Heart left ventricle (tissue), 16 donors: ENCODE measurements at regions not wholly inside any gene's neighbourhood (a gene's known extent, or its start where the extent isn't known, plus 50 kb on each side); places are given as distances from the start of the nearest gene placed in this dataset.
"Not testable (repeated sequence)": the region's sequence is repeated elsewhere in the genome, so short reads cannot be mapped to it uniquely, and the experiment has no call there.

Experiments
- ATAC-seq, 4 donors: fragments of 200-7000 bp; cut with Tn5 transposase; one replicate each; pipeline ENCODE4 v1.9.1; 2020 to 2022; ENCODE audit warnings: moderate library complexity in 4 of 4, mild to moderate bottlenecking in 3 of 4, moderate number of reproducible peaks in 1 of 4
- DNase-seq, 5 donors: peaks; one replicate each; pipeline ENCODE4 v3.0.0-alpha.2; 2020
- H3K27ac ChIP-seq, 12 donors: fragments of 200-600 bp; sonication (generic) in 4 of 12; one replicate each; pipeline versions ENCODE4 v1.5.0 to v1.8.0; 2016 to 2022; ENCODE audit warnings: mild to moderate bottlenecking in 2 of 12
- H3K27me3 ChIP-seq, 9 donors: fragments of 200-600 bp; sonication (generic) in 2 of 9; one replicate each; pipeline versions ENCODE4 v1.5.1 to v1.8.0; 2016 to 2022; ENCODE audit warnings: mild to moderate bottlenecking in 3 of 9
- H3K36me3 ChIP-seq, 9 donors: fragments of 200-600 bp; sonication (generic) in 2 of 9; one replicate each; pipeline versions ENCODE4 v1.5.0 to v1.8.0; 2018 to 2022; ENCODE audit warnings: mild to moderate bottlenecking in 2 of 9
- H3K4me1 ChIP-seq, 12 donors: fragments of 200-600 bp; sonication (generic) in 4 of 12; one replicate each; pipeline versions ENCODE4 v1.5.0 to v1.8.0; 2016 to 2022; ENCODE audit warnings: mild to moderate bottlenecking in 3 of 12
- H3K4me3 ChIP-seq, 12 donors: fragments of 200-600 bp; sonication (generic) in 4 of 12; one replicate each; pipeline versions ENCODE4 v1.5.0 to v1.8.0; 2017 to 2022; ENCODE audit warnings: mild to moderate bottlenecking in 9 of 12, moderate library complexity in 4 of 12
- H3K9me3 ChIP-seq, 12 donors: fragments of 200-600 bp; sonication (generic) in 4 of 12; one replicate each; pipeline versions ENCODE4 v1.5.0 to v1.8.0; 2016 to 2022; ENCODE audit warnings: mild to moderate bottlenecking in 1 of 12
- CTCF ChIP-seq, 12 donors: fragments of 200-600 bp; sonication (generic) in 4 of 12; IDR thresholded peaks; one replicate each; pipeline versions ENCODE4 v1.5.0 to v1.8.0; 2018 to 2022; ENCODE audit warnings: antibody characterized with exemption in 12 of 12, mild to moderate bottlenecking in 5 of 12
- POLR2A ChIP-seq, 2 donors: fragments of 450-650 bp; IDR thresholded peaks; one replicate each; pipeline ENCODE4 v1.6.1; 2017; ENCODE audit warnings: antibody characterized with exemption in 2 of 2, mild to moderate bottlenecking in 2 of 2, moderate library complexity in 2 of 2
- WGBS, 4 donors: extraction: QIAGEN DNeasy Blood & Tissue Kit in 2 of 4; methylation state at CpG; one replicate each; pipeline versions ENCODE4 v1.1.5 to v1.1.7; 2013 to 2018; 5-methylcytosine and 5-hydroxymethylcytosine counted together
- intact Hi-C, 10 donors: fragments of 100-400 bp; cut with DNase I; formaldehyde crosslinking; loops; one replicate each; pipeline versions ENCODE4 v1.11.1 to v1.14.2; 2022
- donor health status: ischemic (EF 13 %, LVEDD 7.1; RV severe dilation, severe dysfunction).
- donor health status: healthy with polysubstance abuse.
- donor health status: DM: no; HTN: yes; CAD: no.
- donor health status: DM: no; HTN: no; CAD: no.
- donor health status: ischemic (EF 25% LVEDD 6.9; RV normal size, moderate dysfunction).
- donor health status: ischemic (EF 25% LVEDD 5.7; RV mildly dilated, moderate dysfunction).
- donor health status: healthy.
- donor health status: DM: yes; HTN: yes; CAD: no.
- donor health status: ischemic (EF 35%, LVEDD 5.7; RV mildly dilated, moderate dysfunction).
- donor health status: nonischemic (EF 11% LVEDD 7.7; RV severe dilation, severe dysfunction).
- donor health status: DM: yes; HTN: yes; CAD: no.
- donor health status: PGD.
- donor health status: ischemic (EF 29% LVEDD 5.4; RV normal size, mild dysfunction).
- donor health status: nonischemic (EF 23%, LVEDD 6.1; RV moderate dilation, normal function).

DNA sequence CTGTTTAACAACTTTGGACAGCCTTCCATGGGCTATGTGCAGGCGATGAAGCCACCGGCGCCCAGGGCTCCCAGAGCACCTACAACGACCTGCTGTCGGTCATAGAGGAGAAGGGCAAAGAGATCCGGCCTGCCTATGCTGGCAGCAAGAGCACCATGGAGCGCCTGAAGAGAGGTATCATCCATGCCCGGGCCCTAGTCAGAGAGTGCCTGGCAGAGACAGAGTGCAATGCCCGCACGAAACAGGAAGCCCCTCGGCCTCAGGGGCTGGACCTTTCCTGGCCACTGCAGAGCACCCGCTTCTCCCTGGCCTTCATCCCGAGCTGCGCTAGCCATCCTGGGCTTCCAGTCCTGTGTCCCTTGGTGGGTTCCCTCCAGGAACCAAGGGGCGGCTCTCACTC is 497.0 kb upstream of the PHF14 start:
- no peak overlapping the region for H3K4me3 ChIP-seq
- WGBS, 4 donors, result 89 to 95% (median 92%) methylated on average over 10 to 15 of the region's 15 CpGs
- no peaks in the 10 kb centered on the region for H3K9me3 ChIP-seq
- DNase-seq, result no peak
- ATAC-seq, result no peak
- H3K36me3 ChIP-seq, result no peaks in the 10 kb centered on the region
- no peaks in the 10 kb centered on the region for H3K27me3 ChIP-seq
- no peaks in the 10 kb centered on the region for H3K4me1 ChIP-seq
- intact Hi-C loops, result no loop called here
- no peak for TF ChIP-seq POLR2A (IDR thresholded peaks at IDR 0.05)
- no peak for TF ChIP-seq CTCF (IDR thresholded peaks at IDR 0.05)
- H3K27ac ChIP-seq, result no peak overlapping the region

DNA sequence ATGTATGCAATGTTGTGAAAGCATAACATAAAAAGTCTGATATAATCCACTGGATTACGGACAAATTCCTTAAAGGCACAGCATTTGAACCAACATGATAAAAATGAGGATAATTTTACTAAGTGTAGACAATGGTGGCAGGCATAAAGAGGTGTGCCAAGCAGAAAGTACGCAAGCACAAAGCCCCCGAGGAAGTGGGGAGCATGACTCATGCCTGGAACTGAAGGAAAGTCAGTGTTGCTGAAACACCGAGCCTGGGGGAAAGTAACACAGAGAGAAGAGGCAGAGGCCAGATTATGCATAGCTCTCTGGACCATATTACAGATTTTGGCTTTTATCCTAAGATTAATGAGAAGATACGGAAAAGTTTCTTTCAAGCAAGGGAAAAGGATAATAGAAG is 490.0 kb upstream of the PHF14 start:
- no peaks in the 10 kb centered on the region for H3K36me3 ChIP-seq
- 69 to 82% (median 75%) methylated on average over 5 of the region's 5 CpGs for WGBS, 4 donors
- no peaks in the 10 kb centered on the region for H3K27me3 ChIP-seq
- H3K4me3 ChIP-seq, result no peak overlapping the region
- intact Hi-C loops, result no loop called here
- no peak overlapping the region for H3K27ac ChIP-seq
- H3K9me3 ChIP-seq, result no peaks in the 10 kb centered on the region
- DNase-seq (no peak), ATAC-seq (no peak)
- no peak for TF ChIP-seq POLR2A (IDR thresholded peaks at IDR 0.05)
- TF ChIP-seq CTCF (IDR thresholded peaks at IDR 0.05), result no peak
- no peaks in the 10 kb centered on the region for H3K4me1 ChIP-seq

DNA sequence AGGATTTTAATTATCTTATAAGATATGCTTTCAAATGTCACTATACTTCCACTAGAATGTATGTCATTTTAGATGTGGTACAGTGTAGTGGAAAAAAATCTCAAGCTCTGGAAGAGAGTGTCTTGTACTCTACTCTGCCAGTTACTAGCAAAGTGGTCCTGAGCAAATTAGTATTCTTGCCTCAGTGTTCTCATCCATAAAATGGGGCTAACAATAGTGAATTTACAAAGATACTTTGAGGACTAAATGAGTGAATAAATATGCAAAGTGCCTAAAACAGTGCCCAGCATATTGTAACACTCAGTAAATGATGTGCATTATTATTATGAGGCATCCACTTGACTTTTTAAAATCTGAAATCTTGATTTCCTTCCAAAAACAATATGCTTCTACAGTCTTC is 488.9 kb upstream of the PHF14 start:
- H3K27me3 ChIP-seq, result no peaks in the 10 kb centered on the region

DNA sequence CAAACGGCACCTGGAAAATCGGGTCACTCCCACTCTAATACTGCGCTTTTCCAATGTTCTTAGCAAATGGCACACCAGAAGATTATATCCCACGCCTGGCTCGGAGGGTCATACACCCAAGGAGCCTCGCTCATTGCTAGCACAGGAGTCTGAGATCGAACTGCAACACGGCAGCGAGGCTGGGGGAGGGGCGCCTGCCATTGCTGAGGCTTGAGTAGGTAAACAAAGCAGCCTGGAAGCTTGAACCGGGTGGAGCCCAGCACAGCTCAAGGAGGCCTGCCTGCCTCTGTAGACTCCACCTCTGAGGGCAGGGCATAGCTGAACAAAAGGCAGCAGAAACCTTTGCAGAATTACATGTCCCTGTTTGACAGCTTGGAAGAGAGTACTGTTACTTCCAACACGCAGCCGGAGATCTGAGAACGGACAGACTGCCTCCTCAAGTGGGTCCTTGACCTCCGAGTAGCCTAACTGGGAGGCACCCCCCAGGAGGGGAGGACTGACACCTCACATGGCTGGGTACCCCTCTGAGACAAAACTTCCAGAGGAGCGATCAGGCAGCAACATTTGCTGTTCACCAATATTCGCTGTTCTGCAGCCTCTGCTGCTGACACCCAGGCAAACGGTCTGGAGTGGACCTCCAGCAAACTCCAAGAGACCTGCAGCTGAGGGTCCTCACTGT is 472.3 kb upstream of the PHF14 start:
- ATAC-seq, H3K27me3 ChIP-seq, H3K4me3 ChIP-seq, H3K4me1 ChIP-seq, H3K36me3 ChIP-seq, intact Hi-C loops, H3K27ac ChIP-seq: not testable (repeated sequence)
- peaks cover 0 to 35% (median 3%) of the 10 kb centered on the region in 12 donors for H3K9me3 ChIP-seq
- 84 to 87% (median 86%) methylated on average over 17 to 18 of the region's 18 CpGs for WGBS, 4 donors
- peak in 1 of 5 donors; percentile 13 for DNase-seq

More for the DNA sequence above, 488.9 kb upstream of the PHF14 start:
- H3K4me1 ChIP-seq, result no peaks in the 10 kb centered on the region
- no peaks in the 10 kb centered on the region for H3K9me3 ChIP-seq
- H3K27ac ChIP-seq, result no peak overlapping the region
- TF ChIP-seq POLR2A (IDR thresholded peaks at IDR 0.05), result no peak
- TF ChIP-seq CTCF (IDR thresholded peaks at IDR 0.05), result no peak
- H3K4me3 ChIP-seq, result no peak overlapping the region
- intact Hi-C loops, result no loop called here
- H3K36me3 ChIP-seq, result no peaks in the 10 kb centered on the region
- no peak for DNase-seq
- ATAC-seq, result no peak

DNA sequence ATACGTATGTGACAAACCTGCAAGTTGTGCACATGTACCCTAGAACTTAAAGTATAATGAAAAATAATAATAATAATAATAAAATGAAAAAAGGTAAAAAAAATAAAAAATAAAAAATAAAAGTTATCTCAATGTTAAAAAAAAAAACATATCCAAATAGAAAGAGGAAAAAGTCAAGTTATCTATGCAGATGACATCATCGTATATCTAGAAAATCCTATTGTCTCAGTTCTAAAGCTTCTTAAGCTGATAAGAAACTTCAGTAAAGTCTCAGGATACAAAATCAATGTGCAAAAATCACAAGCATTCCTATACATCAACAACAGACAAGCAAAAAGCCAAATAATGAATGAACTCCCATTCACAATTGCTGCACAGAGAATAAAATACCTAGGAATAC is 466.6 kb upstream of the PHF14 start:
- Histone ChIP-seq H3K4me1 (no peaks in the 10 kb centered on the region), H3K27ac (no peak overlapping the region), H3K4me3 (no peak overlapping the region), H3K27me3 (no peaks in the 10 kb centered on the region), H3K36me3 (no peaks in the 10 kb centered on the region), H3K9me3 (peaks cover 0 to 26% (median 0%) of the 10 kb centered on the region in 12 donors)
- DNase-seq (no peak), ATAC-seq (no peak)
- intact Hi-C loops, result no loop called here
- WGBS, 4 donors, result 91 to 95% (median 94%) methylated on average over 2 of the region's 2 CpGs
- TF ChIP-seq POLR2A (IDR thresholded peaks at IDR 0.05) (no peak), CTCF (IDR thresholded peaks at IDR 0.05) (no peak)
